Esophagus muscularis mucosa (tissue), 3 donors: ENCODE measurements at regions not wholly inside any gene's neighbourhood (a gene's known extent, or its start where the extent isn't known, plus 50 kb on each side); places are given as distances from the start of the nearest gene placed in this dataset.

ENCODE experiments used
- CTCF ChIP-seq, 3 experiments: fragments of 200-600 bp in 2 of 3; fragments of 450-650 bp in 1 of 3; sonication (generic) in 2 of 3; IDR thresholded peaks; one replicate each; pipeline ENCODE4 v1.5.1; 2017 to 2019; ENCODE audit warnings: antibody characterized with exemption in 3 of 3, mild to moderate bottlenecking in 2 of 3, moderate library complexity in 1 of 3
- EP300 ChIP-seq: sonication (generic); formaldehyde crosslinking; IDR thresholded peaks from one replicate; pipeline ENCODE4 v1.6.1; 2017; ENCODE audit warnings: antibody characterized with exemption

DNA sequence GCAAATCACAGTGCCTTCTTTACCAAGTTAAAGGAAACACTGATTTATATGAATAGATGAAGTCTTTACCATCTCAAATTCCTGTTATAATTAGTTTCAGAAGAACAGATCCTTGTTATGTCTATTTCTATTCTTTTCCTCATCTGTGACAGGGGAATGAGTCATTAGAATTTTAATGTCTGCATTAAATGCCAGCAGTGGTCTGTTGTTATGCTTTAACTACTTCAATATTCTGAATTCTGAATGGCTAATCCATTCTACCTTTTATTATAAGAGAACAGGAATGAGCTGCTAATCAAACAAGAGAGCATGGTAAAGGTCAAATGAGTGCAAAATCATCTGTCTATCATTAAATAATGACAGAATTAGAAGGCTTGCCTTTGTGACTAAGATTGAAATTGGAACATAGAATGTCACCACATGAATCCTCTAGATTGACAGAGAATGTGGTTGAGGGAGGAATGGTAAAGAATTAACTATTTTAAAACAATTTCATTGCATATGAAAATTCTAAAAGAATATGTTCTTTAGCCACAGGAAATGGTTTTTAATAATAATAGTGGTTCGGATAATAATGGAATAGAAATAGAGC is 935.5 kb downstream of the ADGRL3 start:
- TF ChIP-seq CTCF (IDR thresholded peaks at IDR 0.05) (no peak), EP300 (no peak)
